Endothelial cell of umbilical vein (primary cell): ENCODE measurements at regions not wholly inside any gene's neighbourhood (a gene's known extent, or its start where the extent isn't known, plus 50 kb on each side); places are given as distances from the start of the nearest gene placed in this dataset.

ENCODE experiments used
- BruUV-seq: library from RNA; stranded (reverse); fragments of 400-500 nt; replicated peaks from 2 replicates; lab custom pipeline; 2021; lab: Mats Ljungman, UMichigan
- CTCF ChIA-PET: fragments of 300-600, 350-600 bp; sonication (Branson Sonifier 250); formaldehyde crosslinking; loops from one replicate; lab custom pipeline; 2021; ENCODE audit warnings: antibody characterized with exemption, inconsistent platforms; lab: Charles Lee
- POLR2A ChIA-PET: fragments of 300-600, 350-600 bp; sonication (Branson Sonifier 250); formaldehyde crosslinking; loops from one replicate; lab custom pipeline; 2021; ENCODE audit warnings: antibody characterized with exemption, inconsistent platforms; lab: Charles Lee
- DNase-seq: peaks from one replicate; pipeline ENCODE4 v3.0.0-alpha.2; 2011; ENCODE audit warnings: low read depth, low spot score
- FAIRE-seq: peaks from 2 replicates; lab custom pipeline; 2011; peaks lifted over from hg19 to GRCh38; lab: Jason Lieb, UNC
- H2AFZ ChIP-seq: 2 replicates; pipeline ENCODE4 v1.6.0; 2012; ENCODE audit warnings: low read depth, low read length, control low read depth, inconsistent platforms
- H3K27ac ChIP-seq: 2 replicates; pipeline ENCODE4 v1.5.1; 2011; ENCODE audit warnings: low read depth, mild to moderate bottlenecking, control low read depth, low read length, moderate library complexity; ENCODE audit not compliant: insufficient read depth
- H3K27me3 ChIP-seq, 2 experiments: 2 replicates each; pipeline versions ENCODE4 v1.6.0 to v1.6.1; 2011; ENCODE audit warnings: low read length in 2 of 2, mixed read lengths in 1 of 2; ENCODE audit not compliant: control insufficient read depth in 2 of 2, insufficient read depth in 2 of 2
- H3K36me3 ChIP-seq, 2 experiments: 2 replicates in 1 of 2; 3 replicates in 1 of 2; pipeline ENCODE4 v1.5.1; 2011; ENCODE audit warnings: low read length in 2 of 2, mild to moderate bottlenecking in 1 of 2, moderate library complexity in 1 of 2; ENCODE audit not compliant: control insufficient read depth in 2 of 2, insufficient read depth in 2 of 2; ENCODE audit errors: extremely low read depth in 1 of 2
- H3K4me1 ChIP-seq: 3 replicates; pipeline ENCODE4 v1.5.1; 2011; ENCODE audit warnings: mild to moderate bottlenecking, low read length; ENCODE audit not compliant: control insufficient read depth, insufficient read depth; ENCODE audit errors: extremely low read depth
- H3K4me2 ChIP-seq: 2 replicates; pipeline ENCODE4 v1.6.1; 2011; ENCODE audit warnings: low read length, control low read depth, mixed read lengths; ENCODE audit not compliant: insufficient read depth
- H3K4me3 ChIP-seq, 3 experiments: fragments of 200-600 bp in 1 of 3; sonication (generic), shearing (Covaris generic) in 1 of 3; replicated peaks in 1 of 3; 2 replicates each; pipeline ENCODE4 v1.5.1; 2011 to 2016; ENCODE audit warnings: control low read depth in 3 of 3, low read length in 3 of 3, mild to moderate bottlenecking in 2 of 3, inconsistent platforms in 1 of 3, low read depth in 1 of 3, moderate library complexity in 1 of 3; ENCODE audit not compliant: insufficient read depth in 1 of 3
- H3K79me2 ChIP-seq: 2 replicates; pipeline ENCODE4 v1.6.0; 2012; ENCODE audit warnings: low read length, inconsistent platforms; ENCODE audit not compliant: control insufficient read depth, insufficient read depth
- H3K9ac ChIP-seq: replicated peaks from 2 replicates; pipeline ENCODE3; 2011; ENCODE audit warnings: low read length, control low read depth; ENCODE audit not compliant: insufficient read depth; ENCODE audit errors: extremely low read depth
- H3K9me1 ChIP-seq: replicated peaks from 3 replicates; pipeline ENCODE4 v1.6.0; 2011; ENCODE audit warnings: mild to moderate bottlenecking, low read length; ENCODE audit not compliant: control insufficient read depth, insufficient read depth; ENCODE audit errors: extremely low read depth
- H3K9me3 ChIP-seq: replicated peaks from 2 replicates; pipeline ENCODE4 v1.5.1; 2012; ENCODE audit warnings: low read length, inconsistent platforms; ENCODE audit not compliant: control insufficient read depth, insufficient read depth
- H4K20me1 ChIP-seq: replicated peaks from 2 replicates; pipeline ENCODE3; 2011; ENCODE audit warnings: mild to moderate bottlenecking, low read length; ENCODE audit not compliant: control insufficient read depth, insufficient read depth; ENCODE audit errors: extremely low read depth
- EZH2 ChIP-seq: IDR thresholded peaks from 2 replicates; pipeline ENCODE4 v1.6.1; 2012; ENCODE audit warnings: borderline replicate concordance, low read depth, mild to moderate bottlenecking, moderate library complexity, low read length, inconsistent platforms; ENCODE audit not compliant: severe bottlenecking
- GATA2 ChIP-seq: IDR thresholded peaks from 2 replicates; pipeline ENCODE4 v1.7.0; 2011; ENCODE audit warnings: low read depth, mild to moderate bottlenecking, moderate library complexity, mixed read lengths, low read length; ENCODE audit not compliant: insufficient read length, insufficient read depth
- dilution Hi-C: fragments of 300-500 bp; cut with MboI; formaldehyde crosslinking; loops from one replicate; pipeline ENCODE4 v1.15.0; 2019; ENCODE audit warnings: low sequenced_read_pairs; ENCODE audit not compliant: extremely low pct_ligation_motif_present
- intact Hi-C: fragments of 100-400 bp; cut with micrococcal nuclease; formaldehyde crosslinking; loops from one replicate; pipeline ENCODE4 v1.10.0; 2022

DNA sequence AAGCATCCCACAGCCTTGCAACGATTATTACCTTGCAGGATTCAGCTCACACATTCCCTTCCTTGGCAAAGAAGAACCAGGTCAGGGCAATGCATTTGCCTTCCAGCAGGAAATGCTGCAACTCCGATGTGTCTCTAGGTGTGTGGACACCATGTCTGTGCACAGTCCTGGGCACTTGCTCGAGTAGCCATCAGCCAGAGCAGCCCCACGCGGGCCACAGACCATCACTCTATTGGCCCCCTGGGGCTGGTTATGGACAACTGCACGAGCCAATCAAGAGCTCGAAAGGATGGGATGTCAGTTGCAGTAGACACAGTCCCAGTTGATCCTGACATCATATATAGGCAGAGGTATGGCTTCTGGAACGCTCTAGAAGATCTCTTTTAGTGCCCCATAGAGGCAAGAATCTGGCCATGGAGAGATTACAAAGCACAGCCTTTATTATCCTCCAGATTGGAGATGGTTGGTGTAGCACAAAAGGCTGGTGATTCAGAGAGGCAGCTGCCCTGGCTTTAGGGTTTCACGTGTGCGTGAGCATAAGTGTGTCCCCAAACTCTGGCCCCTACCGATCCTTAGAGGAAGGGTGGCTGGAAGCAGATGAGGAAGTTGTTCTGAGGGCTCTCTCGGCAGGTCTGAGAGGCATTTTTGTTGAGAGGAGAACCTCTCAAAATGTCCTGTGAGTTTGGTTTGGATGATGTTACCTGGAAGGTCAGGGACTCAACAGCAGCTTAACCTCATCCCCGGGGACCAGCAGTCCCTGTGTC lies 403.8 kb downstream of the SEC14L1 start:
- H3K79me2 ChIP-seq = no peaks in the 10 kb centered on the region
- peaks cover 28 to 29% of the 10 kb centered on the region in 2 experiments for H3K27me3 ChIP-seq
- H2AFZ ChIP-seq = no peak overlapping the region
- H3K36me3 ChIP-seq = no peaks in the 10 kb centered on the region
- H3K27ac ChIP-seq = no peak overlapping the region
- BruUV-seq = no TSS peak
- dilution Hi-C loops = no loop called here
- H3K9me1 ChIP-seq = no peaks in the 10 kb centered on the region
- TF ChIP-seq GATA2 = no peak
- peak; percentile 8 for TF ChIP-seq EZH2
- H3K4me2 ChIP-seq = no peak overlapping the region
- no peaks in the 10 kb centered on the region for H3K4me1 ChIP-seq
- CTCF ChIA-PET = interaction anchor here (1.2 to 4.2 kb wide), 4 partner anchors 8 to 475 kb away, joined by 6 to 98 read pairs (median 8); no protein-coding TSS in a partner anchor
- no peak overlapping the region for H3K4me3 ChIP-seq
- intact Hi-C loops = loop anchor here (5.0 kb wide), 1 partner anchor 198 kb away; no protein-coding TSS in a partner anchor
- H3K9me3 ChIP-seq = no peaks in the 10 kb centered on the region
- FAIRE-seq = no peak
- no peak for DNase-seq
- H4K20me1 ChIP-seq = no peaks in the 10 kb centered on the region
- POLR2A ChIA-PET = no interaction called here
- H3K9ac ChIP-seq = no peak overlapping the region

DNA sequence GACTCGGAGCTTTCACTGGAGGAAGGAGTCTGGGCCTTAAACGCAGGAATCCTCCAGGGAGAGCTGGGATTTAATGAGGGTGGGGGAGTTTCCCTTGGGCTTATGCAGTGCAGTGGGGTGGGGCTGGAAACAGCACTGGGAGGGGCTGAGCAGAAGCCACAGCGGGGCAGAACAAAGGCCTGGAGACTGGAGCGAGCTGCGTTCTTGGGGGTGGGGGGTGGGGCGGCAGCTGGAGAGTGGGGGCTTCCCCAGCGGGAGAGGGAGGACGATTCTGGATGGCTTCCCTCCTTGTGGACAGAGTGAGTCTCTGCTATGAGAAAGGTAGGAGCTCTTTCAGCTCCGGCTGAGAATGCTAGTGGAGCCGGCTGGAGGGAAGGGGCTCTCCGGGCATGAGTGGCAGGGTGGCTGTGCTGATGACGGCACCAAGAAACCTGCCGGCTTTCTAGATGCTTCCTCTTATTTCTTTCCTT lies 406.0 kb downstream of the SEC14L1 start:
- no peak for DNase-seq
- intact Hi-C loops (no loop called here), dilution Hi-C loops (no loop called here)
- TF ChIP-seq GATA2 (no peak), EZH2 (no peak)
- Histone ChIP-seq H3K27ac (no peak overlapping the region), H3K9me3 (no peaks in the 10 kb centered on the region), H3K79me2 (no peaks in the 10 kb centered on the region), H3K4me3 (no peak overlapping the region), H2AFZ (no peak overlapping the region), H3K36me3 (no peaks in the 10 kb centered on the region), H3K9ac (no peak overlapping the region), H3K4me2 (no peak overlapping the region), H4K20me1 (no peaks in the 10 kb centered on the region), H3K4me1 (no peaks in the 10 kb centered on the region), H3K9me1 (no peaks in the 10 kb centered on the region), H3K27me3 (peaks cover 24 to 26% of the 10 kb centered on the region in 2 experiments)
- ChIA-PET POLR2A (no interaction called here), CTCF (interaction anchor here (0.6 to 1.5 kb wide), 2 partner anchors 344 to 473 kb away, joined by 3 read pairs; no protein-coding TSS in a partner anchor)
- no TSS peak for BruUV-seq
- FAIRE-seq = no peak
